ENCODE measurements at regions not wholly inside any gene's neighbourhood (a gene's known extent, or its start where the extent isn't known, plus 50 kb on each side); places are given as distances from the start of the nearest gene placed in this dataset.

- no peak for FAIRE-seq
Measured at GRCh38 chrX:8971116-8971515, 62.8 kb downstream of the FAM9B start.

GRCh38 chrX:8969378-8969777 lies 64.5 kb downstream of the FAM9B start:
- FAIRE-seq, result peak; percentile 39

GRCh38 chrX:8967461-8967860 lies 66.5 kb downstream of the FAM9B start:
- FAIRE-seq, result no peak

DNA sequence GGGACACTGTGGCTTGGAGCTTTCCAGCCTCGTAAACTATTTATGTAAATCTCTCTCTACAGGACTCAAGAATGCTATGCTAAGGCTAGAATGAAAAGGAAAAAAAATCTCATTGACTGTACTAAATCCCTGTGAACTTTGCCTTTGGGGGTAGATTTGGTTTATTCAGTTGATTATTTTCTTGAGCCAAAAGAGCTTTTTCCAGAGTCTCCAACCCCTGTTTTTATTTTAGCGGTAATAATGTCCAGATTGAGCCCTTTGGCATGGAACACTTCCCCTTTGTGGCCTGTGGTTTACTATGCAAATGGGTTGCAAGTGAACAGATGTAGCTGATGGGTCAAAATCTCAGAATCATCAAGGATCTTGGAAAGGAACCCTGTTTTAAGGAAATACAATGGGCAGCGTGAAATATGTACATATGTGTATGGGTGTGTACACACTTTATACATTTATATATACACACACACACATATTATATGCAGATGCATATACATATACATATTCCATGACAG lies 72.9 kb downstream of the FAM9B start:
- FAIRE-seq, result no peak

GRCh38 chrX:8955511-8955910 lies 78.4 kb downstream of the FAM9B start:
- FAIRE-seq, result no peak

DNA sequence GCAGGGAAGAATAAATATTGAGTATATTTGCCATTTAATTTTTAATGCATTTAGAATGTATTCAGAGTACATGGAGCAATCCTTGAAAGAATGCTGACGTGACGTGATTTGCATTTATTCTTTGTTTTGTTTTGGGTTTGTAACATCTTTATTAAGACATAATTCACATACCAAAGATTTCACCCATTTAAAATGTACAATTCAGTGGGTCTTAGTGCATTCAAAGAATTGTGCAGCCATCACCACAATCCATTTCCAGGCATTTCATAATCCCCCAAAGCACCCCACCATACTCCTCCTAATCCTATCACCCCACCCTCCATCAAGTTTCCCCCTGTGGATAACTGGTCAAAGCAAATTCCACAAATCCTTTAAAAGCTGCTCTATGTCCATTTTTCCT lies 87.4 kb downstream of the FAM9B start:
- FAIRE-seq, result no peak

- FAIRE-seq, result no peak
Measured at GRCh38 chrX:8939322-8939721, 94.6 kb downstream of the FAM9B start.

- no peak for FAIRE-seq
Measured at GRCh38 chrX:8927701-8928100, 106.2 kb downstream of the FAM9B start.

GRCh38 chrX:8927066-8927635 lies 106.8 kb downstream of the FAM9B start:
- no peak for FAIRE-seq

GRCh38 chrX:8921615-8922014 lies 112.3 kb downstream of the FAM9B start:
- no peak for FAIRE-seq

DNA sequence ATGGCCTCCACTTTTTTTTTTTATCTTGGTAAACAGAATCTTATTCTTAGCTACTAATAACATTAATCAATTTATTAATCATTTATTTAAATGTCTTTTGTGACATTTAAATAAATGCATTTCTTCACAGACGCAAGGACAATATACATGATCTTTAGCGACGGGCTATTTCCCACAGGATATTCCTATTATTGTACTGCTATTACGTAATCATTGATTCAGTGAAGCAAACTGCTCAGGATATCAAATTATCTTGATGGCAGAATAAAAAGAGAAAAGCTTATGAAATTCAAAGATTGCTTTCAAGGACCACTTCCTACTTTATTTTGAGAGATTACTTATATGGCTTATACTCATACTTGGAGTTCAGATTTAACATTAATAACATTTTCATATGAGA lies 114.1 kb downstream of the FAM9B start:
- FAIRE-seq, result no peak

DNA sequence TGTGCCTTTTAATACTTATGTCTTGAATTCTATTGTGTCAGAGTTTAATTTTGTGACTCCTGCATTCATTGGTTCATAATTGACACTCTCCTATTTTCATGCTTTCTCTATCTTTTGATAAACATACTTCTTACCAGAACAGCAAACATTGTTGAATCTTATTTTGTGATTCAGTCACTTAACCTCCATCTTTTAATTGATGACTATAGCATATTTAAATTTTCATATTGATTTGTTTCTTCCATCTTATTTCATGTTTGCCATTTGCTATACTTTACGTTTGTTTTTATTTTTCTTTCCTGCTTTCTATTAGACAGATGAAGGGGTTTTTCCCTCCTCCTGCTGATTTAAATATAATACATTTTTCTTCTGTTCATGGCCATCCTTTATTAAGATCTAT lies 115.5 kb upstream of the FAM9A start:
- no peak for FAIRE-seq

DNA sequence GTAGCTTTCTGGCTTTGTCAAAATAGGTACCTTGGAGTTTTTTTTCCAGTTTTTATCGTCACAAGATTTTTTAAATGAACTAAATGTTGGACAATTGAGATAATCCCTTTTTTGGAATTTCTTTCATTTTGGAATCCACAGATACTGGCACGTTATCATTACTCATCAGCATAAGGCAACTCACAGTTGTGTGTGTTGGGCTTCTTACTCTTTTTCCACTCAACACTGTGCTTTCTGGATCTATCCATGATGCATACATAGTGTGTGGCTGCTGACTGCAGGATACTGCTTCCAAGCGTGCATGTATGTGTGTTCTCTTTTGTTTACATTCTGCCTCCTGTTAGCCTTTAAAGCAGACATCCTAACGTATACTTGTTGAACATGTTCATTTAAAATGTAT lies 113.5 kb upstream of the FAM9A start:
- no peak for FAIRE-seq

- no peak for FAIRE-seq
Measured at GRCh38 chrX:8913655-8914409, 112.6 kb upstream of the FAM9A start.

DNA sequence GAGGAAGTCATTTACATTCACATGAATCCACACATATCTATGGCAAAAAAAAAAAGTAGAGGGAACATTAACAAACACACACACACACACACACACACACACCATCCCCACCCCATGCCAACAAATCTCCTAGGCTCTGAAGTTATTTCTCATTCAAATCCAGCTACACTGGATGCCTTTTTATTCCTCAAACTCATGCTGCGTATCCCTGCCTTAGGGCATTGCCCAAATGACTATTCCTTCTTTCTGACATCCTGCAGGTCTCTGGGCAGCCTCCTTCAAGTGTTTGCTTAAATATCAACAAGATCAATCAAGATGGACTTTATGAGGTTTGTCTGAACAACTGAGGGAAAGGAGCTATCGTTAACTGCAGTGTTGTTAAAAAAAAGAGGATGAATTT lies 106.5 kb upstream of the FAM9A start:
- no peak for FAIRE-seq

- FAIRE-seq, result no peak
Measured at GRCh38 chrX:8906299-8906938, 105.2 kb upstream of the FAM9A start.

- no peak for FAIRE-seq
Measured at GRCh38 chrX:8897259-8897658, 96.1 kb upstream of the FAM9A start.

DNA sequence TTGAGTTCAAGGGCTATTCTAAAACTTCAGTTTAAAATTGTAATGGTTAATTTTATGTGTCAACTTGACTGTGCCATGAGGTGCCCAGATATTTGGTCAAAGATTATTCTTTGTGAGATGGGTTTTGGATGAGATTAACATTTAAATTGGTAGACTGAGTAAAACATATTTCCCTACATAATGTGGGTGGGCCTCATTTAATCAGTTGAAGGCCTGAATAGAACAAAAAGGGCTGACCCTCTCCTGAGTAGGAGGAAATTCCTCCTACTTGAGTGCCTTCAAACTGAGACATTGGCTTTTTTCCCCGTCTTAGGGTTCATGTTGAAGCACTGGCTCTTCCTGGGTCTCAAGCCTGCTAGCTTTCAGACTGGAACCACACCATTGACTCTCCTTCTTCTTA lies 89.6 kb upstream of the FAM9A start:
- no peak for FAIRE-seq

DNA sequence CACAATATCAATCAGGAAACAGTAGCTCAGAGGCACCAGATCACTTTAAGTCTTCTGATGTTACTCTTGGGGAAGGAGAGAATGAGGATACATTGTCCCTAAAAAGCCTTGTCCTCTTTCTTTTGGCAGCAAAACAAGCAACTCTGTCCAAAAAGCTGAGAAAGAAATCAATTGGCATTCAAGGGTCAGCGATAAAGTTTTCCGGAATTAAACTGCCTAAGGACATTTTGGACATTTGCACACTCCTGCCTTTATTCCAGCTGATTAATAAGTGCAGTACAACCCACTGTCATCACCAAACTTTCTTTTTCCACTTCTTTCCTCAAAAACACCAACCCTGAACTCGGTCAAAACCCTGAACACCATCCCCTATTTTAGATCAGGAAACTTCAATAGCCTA lies 85.8 kb upstream of the FAM9A start:
- no peak for FAIRE-seq

- no peak for FAIRE-seq
Measured at GRCh38 chrX:8879750-8880149, 78.6 kb upstream of the FAM9A start.

DNA sequence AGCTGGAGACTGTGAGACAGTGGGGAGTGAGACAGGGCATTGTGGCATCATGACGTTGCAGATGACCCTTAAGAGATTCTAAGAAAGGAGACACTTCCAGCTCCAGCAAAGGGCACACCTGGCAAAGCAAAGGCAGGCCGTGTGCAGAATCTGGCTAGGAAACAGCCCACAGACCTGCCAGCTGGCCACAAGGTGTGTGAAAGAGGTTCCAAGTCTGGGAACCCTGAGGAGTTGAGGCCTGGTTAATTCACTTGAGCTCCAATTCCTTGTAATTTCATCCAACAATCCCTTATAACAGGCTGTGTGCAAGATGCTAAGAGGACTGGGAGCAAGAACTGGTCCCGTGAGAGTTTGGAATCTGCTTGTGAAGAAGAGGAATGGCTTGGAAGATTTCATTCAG lies 72.8 kb upstream of the FAM9A start:
- FAIRE-seq, result no peak

DNA sequence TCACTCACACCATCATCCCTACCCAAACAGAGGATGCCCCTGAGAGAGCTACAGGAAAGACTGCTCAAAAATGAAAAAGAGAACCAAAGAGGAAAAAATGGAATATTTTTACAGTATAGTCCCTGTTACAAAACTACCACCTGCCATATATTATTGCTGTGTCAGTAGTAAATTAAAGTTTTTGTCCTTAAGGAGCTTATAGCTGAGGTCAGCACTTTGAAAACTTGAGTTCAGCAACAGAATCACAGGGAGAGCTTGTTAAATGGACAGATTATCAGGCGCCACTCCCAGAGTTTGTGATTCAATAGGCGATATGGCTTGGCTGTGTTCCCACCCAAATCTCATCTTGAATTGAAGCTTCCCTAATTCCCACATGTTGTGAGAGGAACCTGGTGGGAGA lies 71.9 kb upstream of the FAM9A start:
- no peak for FAIRE-seq

- no peak for FAIRE-seq
Measured at GRCh38 chrX:8870411-8870810, 69.2 kb upstream of the FAM9A start.

GRCh38 chrX:8869812-8870211 lies 68.6 kb upstream of the FAM9A start:
- no peak for FAIRE-seq
